ENCODE measurements at regions not wholly inside any gene's neighbourhood (a gene's known extent, or its start where the extent isn't known, plus 50 kb on each side); places are given as distances from the start of the nearest gene placed in this dataset.

- H3K27ac ChIP-seq (replicated peaks) = no peak overlapping the region
- no peaks in the 10 kb centered on the region for H3K36me3 ChIP-seq
- peaks cover 15% of the 10 kb centered on the region for H3K9me3 ChIP-seq (replicated peaks)
- no peaks in the 10 kb centered on the region for H3K4me1 ChIP-seq
- H3K4me3 ChIP-seq = no peak overlapping the region
- no peak for TF ChIP-seq CTCF (IDR thresholded peaks at IDR 0.05; ENCODE audit: borderline replicate concordance)
- H3K27me3 ChIP-seq (ENCODE audit: low read depth) = peaks cover 10% of the 10 kb centered on the region
- intact Hi-C loops (cut with micrococcal nuclease) = no loop called here
- no peak for DNase-seq
Measured at GRCh38 chr14:105851716-105852377, 325.5 kb downstream of the TMEM121 start.

- intact Hi-C loops (cut with micrococcal nuclease) = no loop called here
- H3K4me1 ChIP-seq = no peaks in the 10 kb centered on the region
- DNase-seq = no peak
Measured at GRCh38 chr14:105852378-105853088, 326.1 kb downstream of the TMEM121 start.

GRCh38 chr14:105853089-105853906 lies 326.9 kb downstream of the TMEM121 start:
- TF ChIP-seq CTCF (IDR thresholded peaks at IDR 0.05; ENCODE audit: borderline replicate concordance) = no peak
- intact Hi-C loops (cut with micrococcal nuclease) = no loop called here
- peaks cover 10% of the 10 kb centered on the region for H3K27me3 ChIP-seq (ENCODE audit: low read depth)
- H3K9me3 ChIP-seq (replicated peaks) = peaks cover 4% of the 10 kb centered on the region
- no peak overlapping the region for H3K4me3 ChIP-seq
- no peak for DNase-seq
- H3K4me1 ChIP-seq = no peaks in the 10 kb centered on the region
- H3K27ac ChIP-seq (replicated peaks) = no peak overlapping the region
- H3K36me3 ChIP-seq = no peaks in the 10 kb centered on the region

More at GRCh38 chr14:105852378-105853088, 326.1 kb downstream of the TMEM121 start:
- H3K36me3 ChIP-seq = no peaks in the 10 kb centered on the region
- TF ChIP-seq CTCF (IDR thresholded peaks at IDR 0.05; ENCODE audit: borderline replicate concordance) = no peak
- H3K27me3 ChIP-seq (ENCODE audit: low read depth) = peaks cover 10% of the 10 kb centered on the region
- no peak overlapping the region for H3K27ac ChIP-seq (replicated peaks)
- H3K9me3 ChIP-seq (replicated peaks) = peaks cover 12% of the 10 kb centered on the region
- no peak overlapping the region for H3K4me3 ChIP-seq

GRCh38 chr14:105853907-105854599 lies 327.7 kb downstream of the TMEM121 start:
- H3K9me3 ChIP-seq (replicated peaks) = no peaks in the 10 kb centered on the region
- peak; percentile 5 for DNase-seq
- no peaks in the 10 kb centered on the region for H3K36me3 ChIP-seq
- H3K27ac ChIP-seq (replicated peaks) = no peak overlapping the region
- no peak overlapping the region for H3K4me3 ChIP-seq
- intact Hi-C loops (cut with micrococcal nuclease) = no loop called here
- peaks cover 10% of the 10 kb centered on the region for H3K27me3 ChIP-seq (ENCODE audit: low read depth)
- no peaks in the 10 kb centered on the region for H3K4me1 ChIP-seq
- no peak for TF ChIP-seq CTCF (IDR thresholded peaks at IDR 0.05; ENCODE audit: borderline replicate concordance)

- no peaks in the 10 kb centered on the region for H3K36me3 ChIP-seq
- peak; percentile 5 for DNase-seq
- H3K4me3 ChIP-seq = no peak overlapping the region
- no peaks in the 10 kb centered on the region for H3K9me3 ChIP-seq (replicated peaks)
- H3K27ac ChIP-seq (replicated peaks) = no peak overlapping the region
- no peak for TF ChIP-seq CTCF (IDR thresholded peaks at IDR 0.05; ENCODE audit: borderline replicate concordance)
- peaks cover 10% of the 10 kb centered on the region for H3K27me3 ChIP-seq (ENCODE audit: low read depth)
- intact Hi-C loops (cut with micrococcal nuclease) = no loop called here
- H3K4me1 ChIP-seq = no peaks in the 10 kb centered on the region
Measured at GRCh38 chr14:105854600-105855245, 328.3 kb downstream of the TMEM121 start.
